Keratinocyte (primary cell): ENCODE measurements at regions not wholly inside any gene's neighbourhood (a gene's known extent, or its start where the extent isn't known, plus 50 kb on each side); places are given as distances from the start of the nearest gene placed in this dataset.
"Not testable (repeated sequence)": the region's sequence is repeated elsewhere in the genome, so short reads cannot be mapped to it uniquely, and the experiment has no call there.

Experiments
- DNase-seq: peaks from one replicate; pipeline ENCODE4 v3.0.0-alpha.2; 2011; ENCODE audit warnings: low read depth, missing footprints, low spot score
- FAIRE-seq: peaks from 2 replicates; lab custom pipeline; 2011; peaks lifted over from hg19 to GRCh38; lab: Jason Lieb, UNC
- H2AFZ ChIP-seq: 2 replicates; pipeline ENCODE4 v1.6.0; 2012; ENCODE audit warnings: low read length, control low read depth, inconsistent platforms; ENCODE audit not compliant: control insufficient read depth
- H3K27ac ChIP-seq: 2 replicates; pipeline ENCODE4 v1.5.1; 2011; ENCODE audit warnings: low read length; ENCODE audit not compliant: control insufficient read depth, insufficient read depth
- H3K27me3 ChIP-seq: 3 replicates; pipeline ENCODE4 v1.6.0; 2011; ENCODE audit warnings: low read length; ENCODE audit not compliant: control insufficient read depth, insufficient read depth; ENCODE audit errors: extremely low read depth
- H3K36me3 ChIP-seq, 2 experiments: 2 replicates in 1 of 2; 3 replicates in 1 of 2; pipeline ENCODE4 v1.5.1; 2011; ENCODE audit warnings: low read length in 2 of 2, mild to moderate bottlenecking in 1 of 2; ENCODE audit not compliant: control insufficient read depth in 2 of 2, insufficient read depth in 2 of 2; ENCODE audit errors: extremely low read depth in 1 of 2
- H3K4me1 ChIP-seq: 3 replicates; pipeline ENCODE4 v1.5.1; 2011; ENCODE audit warnings: low read length; ENCODE audit not compliant: control insufficient read depth, insufficient read depth; ENCODE audit errors: extremely low read depth
- H3K4me2 ChIP-seq: 3 replicates; pipeline ENCODE4 v1.6.0; 2011; ENCODE audit warnings: low read depth, low read length; ENCODE audit not compliant: control insufficient read depth, insufficient read depth; ENCODE audit errors: extremely low read depth
- H3K4me3 ChIP-seq, 3 experiments: fragments of 200-600 bp in 1 of 3; sonication (generic) in 1 of 3; 2 replicates in 2 of 3; 3 replicates in 1 of 3; pipeline ENCODE4 v1.5.1; 2011 to 2016; ENCODE audit warnings: low read length in 3 of 3, mild to moderate bottlenecking in 3 of 3, control low read depth in 2 of 3, inconsistent platforms in 1 of 3, low read depth in 1 of 3, mixed read lengths in 1 of 3, mixed run types in 1 of 3, moderate library complexity in 1 of 3; ENCODE audit not compliant: control insufficient read depth in 2 of 3, insufficient read depth in 2 of 3; ENCODE audit errors: extremely low read depth in 1 of 3
- H3K79me2 ChIP-seq: 2 replicates; pipeline ENCODE4 v1.6.0; 2012; ENCODE audit warnings: low read length; ENCODE audit not compliant: control insufficient read depth, insufficient read depth
- H3K9ac ChIP-seq: 3 replicates; pipeline ENCODE4 v1.6.0; 2011; ENCODE audit warnings: low read length; ENCODE audit not compliant: control insufficient read depth, insufficient read depth; ENCODE audit errors: extremely low read depth
- H3K9me1 ChIP-seq: 3 replicates; pipeline ENCODE4 v1.6.0; 2011; ENCODE audit warnings: low read length; ENCODE audit not compliant: control insufficient read depth, insufficient read depth; ENCODE audit errors: extremely low read depth
- H3K9me3 ChIP-seq: 2 replicates; pipeline ENCODE4 v1.5.1; 2012; ENCODE audit warnings: low read depth, low read length; ENCODE audit not compliant: control insufficient read depth
- H4K20me1 ChIP-seq: 3 replicates; pipeline ENCODE4 v1.6.0; 2011; ENCODE audit warnings: low read length; ENCODE audit not compliant: control insufficient read depth, insufficient read depth; ENCODE audit errors: extremely low read depth
- EZH2 ChIP-seq: IDR thresholded peaks from one replicate; pipeline ENCODE4 v1.6.1; 2012; ENCODE audit warnings: inconsistent platforms, mild to moderate bottlenecking, low read length, moderate library complexity
- dilution Hi-C: fragments of 300-500 bp; cut with MboI; formaldehyde crosslinking; loops from one replicate; pipeline ENCODE4 v1.7.0; 2020; ENCODE audit warnings: low sequenced_read_pairs; ENCODE audit not compliant: extremely low pct_ligation_motif_present
- TF ChIP-seq, protein P1 (sequence below), 3 experiments: IDR thresholded peaks in 1 of 3; conservative IDR thresholded peaks in 1 of 3; optimal IDR thresholded peaks in 1 of 3; 2 replicates in 2 of 3; 3 replicates in 1 of 3; pipeline versions ENCODE3 to v1.5.1; 2011; ENCODE audit warnings: low read length in 3 of 3, mild to moderate bottlenecking in 3 of 3, moderate library complexity in 2 of 3, control low read depth in 1 of 3, inconsistent platforms in 1 of 3; ENCODE audit not compliant: insufficient read depth in 2 of 3; ENCODE audit errors: extremely low read depth in 1 of 3

DNA sequence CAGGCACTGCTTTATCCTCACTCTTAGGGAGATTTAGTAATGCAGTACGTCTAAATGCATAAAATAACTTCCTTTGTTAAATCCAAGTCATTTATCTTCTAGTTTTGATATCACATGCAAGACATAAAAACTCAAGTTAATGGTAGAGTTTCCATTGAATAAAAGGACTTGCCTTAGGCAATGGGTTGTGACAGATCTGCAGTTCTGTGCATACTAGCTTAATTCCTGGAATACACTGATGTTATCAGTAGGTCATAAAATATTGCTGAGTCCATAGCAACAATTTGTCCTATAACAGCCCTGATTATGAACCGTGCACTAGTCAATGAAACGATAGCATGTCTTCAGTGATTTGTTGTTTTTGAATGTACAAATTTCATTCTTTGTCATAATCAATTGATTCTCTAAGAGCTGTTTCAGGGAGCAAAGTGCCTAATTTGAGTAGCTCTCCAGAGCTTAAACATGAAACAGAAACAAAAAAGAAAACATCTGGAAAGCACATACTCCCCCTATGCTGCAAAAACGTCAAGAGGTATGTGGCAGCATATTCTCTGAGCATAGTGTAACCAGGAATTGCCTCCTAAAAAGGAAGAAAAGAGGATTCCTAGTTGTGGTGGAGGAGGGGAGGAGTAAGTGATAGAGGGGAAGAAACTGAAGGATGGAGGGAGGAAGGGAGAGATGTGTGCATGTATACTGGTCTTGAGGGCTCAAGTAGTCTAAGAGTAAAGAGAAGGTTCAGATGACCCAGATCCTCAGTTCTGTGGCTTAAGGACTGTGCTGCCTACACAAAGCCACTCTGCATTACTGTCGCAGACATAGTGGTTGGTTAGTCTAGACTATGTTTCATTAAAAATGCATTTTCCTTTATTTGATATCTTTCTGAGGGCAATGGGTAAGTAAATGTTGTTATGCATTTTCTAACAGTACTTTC lies 589.2 kb downstream of the PRR16 start:
- H4K20me1 ChIP-seq = no peaks in the 10 kb centered on the region
- no peak overlapping the region for H3K4me2 ChIP-seq
- no peaks in the 10 kb centered on the region for H3K79me2 ChIP-seq
- H3K9me1 ChIP-seq = no peaks in the 10 kb centered on the region
- H3K4me1 ChIP-seq = no peaks in the 10 kb centered on the region
- H3K36me3 ChIP-seq = no peaks in the 10 kb centered on the region
- no peak overlapping the region for H3K27ac ChIP-seq
- H3K9ac ChIP-seq = no peak overlapping the region
- DNase-seq = no peak
- H2AFZ ChIP-seq = no peak overlapping the region
- no peak for FAIRE-seq
- H3K4me3 ChIP-seq = no peak overlapping the region
- no peaks in the 10 kb centered on the region for H3K9me3 ChIP-seq
- H3K27me3 ChIP-seq = no peaks in the 10 kb centered on the region
- dilution Hi-C loops = no loop called here
- TF ChIP-seq, protein P1, sequence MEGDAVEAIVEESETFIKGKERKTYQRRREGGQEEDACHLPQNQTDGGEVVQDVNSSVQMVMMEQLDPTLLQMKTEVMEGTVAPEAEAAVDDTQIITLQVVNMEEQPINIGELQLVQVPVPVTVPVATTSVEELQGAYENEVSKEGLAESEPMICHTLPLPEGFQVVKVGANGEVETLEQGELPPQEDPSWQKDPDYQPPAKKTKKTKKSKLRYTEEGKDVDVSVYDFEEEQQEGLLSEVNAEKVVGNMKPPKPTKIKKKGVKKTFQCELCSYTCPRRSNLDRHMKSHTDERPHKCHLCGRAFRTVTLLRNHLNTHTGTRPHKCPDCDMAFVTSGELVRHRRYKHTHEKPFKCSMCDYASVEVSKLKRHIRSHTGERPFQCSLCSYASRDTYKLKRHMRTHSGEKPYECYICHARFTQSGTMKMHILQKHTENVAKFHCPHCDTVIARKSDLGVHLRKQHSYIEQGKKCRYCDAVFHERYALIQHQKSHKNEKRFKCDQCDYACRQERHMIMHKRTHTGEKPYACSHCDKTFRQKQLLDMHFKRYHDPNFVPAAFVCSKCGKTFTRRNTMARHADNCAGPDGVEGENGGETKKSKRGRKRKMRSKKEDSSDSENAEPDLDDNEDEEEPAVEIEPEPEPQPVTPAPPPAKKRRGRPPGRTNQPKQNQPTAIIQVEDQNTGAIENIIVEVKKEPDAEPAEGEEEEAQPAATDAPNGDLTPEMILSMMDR (optimal IDR thresholded peaks at IDR 0.05 in 1 of 3, IDR thresholded peaks at IDR 0.05 in 1 of 3, conservative IDR thresholded peaks at IDR 0.05 in 1 of 3; ENCODE audit: extremely low read depth in 1 of 3, insufficient read depth in 2 of 3, low read length in 3 of 3) = no peak
- TF ChIP-seq EZH2 = no peak

DNA sequence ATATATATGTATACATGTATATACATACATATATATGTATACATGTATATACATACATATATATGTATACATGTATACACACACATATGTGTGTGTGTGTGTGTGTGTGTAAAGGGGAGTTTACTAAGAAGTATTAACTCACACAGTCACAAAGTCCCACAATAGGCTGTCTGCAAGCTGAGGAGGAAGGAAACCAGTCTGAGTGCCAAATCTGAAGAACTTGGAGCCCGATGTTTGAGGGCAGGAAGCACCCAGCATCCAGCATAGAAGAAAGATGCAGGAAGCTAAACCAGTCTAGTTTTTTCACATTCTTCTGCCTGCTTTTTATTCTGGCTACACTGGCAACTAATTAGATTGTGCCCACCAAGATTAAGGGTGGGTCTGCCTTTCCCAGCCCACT lies 591.5 kb downstream of the PRR16 start:
- dilution Hi-C loops = no loop called here
- no peaks in the 10 kb centered on the region for H4K20me1 ChIP-seq
- H3K9me3 ChIP-seq = no peaks in the 10 kb centered on the region
- no peaks in the 10 kb centered on the region for H3K36me3 ChIP-seq
- H3K27ac ChIP-seq = no peak overlapping the region
- TF ChIP-seq, protein P1 (optimal IDR thresholded peaks at IDR 0.05 in 1 of 3, IDR thresholded peaks at IDR 0.05 in 1 of 3, conservative IDR thresholded peaks at IDR 0.05 in 1 of 3; ENCODE audit: extremely low read depth in 1 of 3, insufficient read depth in 2 of 3, low read length in 3 of 3) = no peak
- no peak for TF ChIP-seq EZH2
- H3K4me3 ChIP-seq = no peak overlapping the region
- no peaks in the 10 kb centered on the region for H3K79me2 ChIP-seq
- FAIRE-seq = no peak
- H3K27me3 ChIP-seq = no peaks in the 10 kb centered on the region
- no peak for DNase-seq
- H3K9ac ChIP-seq = no peak overlapping the region
- H3K4me2 ChIP-seq = no peak overlapping the region
- H3K9me1 ChIP-seq = no peaks in the 10 kb centered on the region
- no peak overlapping the region for H2AFZ ChIP-seq
- H3K4me1 ChIP-seq = no peaks in the 10 kb centered on the region

DNA sequence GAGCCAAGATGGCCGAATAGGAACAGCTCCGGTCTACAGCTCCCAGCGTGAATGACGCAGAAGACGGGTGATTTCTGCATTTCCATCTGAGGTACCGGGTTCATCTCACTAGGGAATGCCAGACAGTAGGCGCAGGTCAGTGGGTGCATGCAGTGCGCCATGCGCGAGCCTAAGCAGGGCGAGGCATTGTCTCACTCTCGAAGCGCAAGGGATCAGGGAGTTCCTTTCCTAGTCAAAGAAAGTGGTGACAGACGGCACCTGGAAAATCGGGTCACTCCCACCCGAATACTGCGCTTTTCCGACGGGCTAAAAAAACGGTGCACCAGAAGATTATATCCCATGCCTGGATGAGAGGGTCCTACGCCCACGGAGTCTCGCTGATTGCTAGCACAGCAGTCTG lies 600.1 kb downstream of the PRR16 start:
- H3K4me2 ChIP-seq, H4K20me1 ChIP-seq, H3K4me3 ChIP-seq, H3K4me1 ChIP-seq, H3K36me3 ChIP-seq, H3K79me2 ChIP-seq, dilution Hi-C loops, DNase-seq, H2AFZ ChIP-seq, H3K27me3 ChIP-seq, H3K9ac ChIP-seq, H3K9me3 ChIP-seq, H3K9me1 ChIP-seq, FAIRE-seq, H3K27ac ChIP-seq: not testable (repeated sequence)
